NCI-H2171 treated with DMSO at 0.1 percent for 48 hours (cell line): ENCODE measurements at regions not wholly inside any gene's neighbourhood (a gene's known extent, or its start where the extent isn't known, plus 50 kb on each side); places are given as distances from the start of the nearest gene placed in this dataset.
A peak's percentile ranks its signal among the peaks of the same experiment; 100 is the strongest.

Experiments used
- DNase-seq: peaks from one replicate; lab custom pipeline; 2025; lab: John Stamatoyannopoulos, UW

GRCh38 chrX:69226459-69227158, 61.4 kb upstream of the PJA1 start:
- DNase-seq, result no peak

GRCh38 chrX:69222103-69223090, 57.1 kb upstream of the PJA1 start:
- DNase-seq, result peak; percentile 67

GRCh38 chrX:69221239-69222102, 56.2 kb upstream of the PJA1 start:
- no peak for DNase-seq

GRCh38 chrX:69218407-69218997, 53.2 kb upstream of the PJA1 start:
- DNase-seq, result no peak

DNA sequence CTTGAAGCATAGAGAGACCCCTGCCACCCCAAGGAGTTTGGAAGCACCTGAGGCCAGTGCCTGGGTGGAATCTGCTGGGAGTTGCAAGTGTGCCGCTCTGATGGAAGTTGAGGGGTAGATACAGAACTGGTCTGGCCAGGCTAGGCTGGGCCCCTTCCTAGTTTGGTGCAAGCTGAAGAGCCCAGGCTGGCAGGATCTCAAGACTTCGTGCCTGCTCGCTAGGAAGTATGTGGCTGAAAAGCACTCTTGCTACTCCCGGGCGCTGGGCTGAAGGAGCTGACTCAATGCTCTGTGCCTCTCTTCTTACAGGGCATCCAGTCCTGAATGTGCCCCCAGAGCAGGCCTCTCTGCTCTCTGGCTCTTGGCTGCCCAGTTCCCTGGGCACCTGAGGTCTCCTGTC, 51.7 kb upstream of the PJA1 start:
- DNase-seq, result no peak

DNA sequence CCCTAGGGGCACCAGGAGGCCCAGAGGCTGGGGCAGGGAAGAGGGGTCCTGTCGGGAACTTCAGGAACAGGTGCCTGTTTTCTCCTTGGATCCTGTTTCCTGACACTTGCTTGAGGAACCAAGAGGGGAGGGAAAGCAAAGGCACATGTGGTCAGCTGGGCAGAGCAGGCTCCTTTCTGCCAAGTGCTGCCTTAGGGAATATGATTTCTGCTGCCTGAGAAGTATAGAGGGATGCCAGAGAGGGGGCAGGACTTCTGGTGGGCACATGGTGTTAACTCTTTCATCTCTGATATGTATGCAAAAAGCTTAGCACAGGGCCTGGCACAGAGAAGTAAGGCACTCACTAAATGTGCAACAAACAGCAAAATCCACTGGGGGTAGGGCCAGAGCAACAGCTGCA, 51.2 kb upstream of the PJA1 start:
- no peak for DNase-seq

- no peak for DNase-seq
Observed at GRCh38 chrX:69215161-69215875, 50.1 kb upstream of the PJA1 start.
